Gastrocnemius medialis (tissue), 4 donors: ENCODE measurements at regions not wholly inside any gene's neighbourhood (a gene's known extent, or its start where the extent isn't known, plus 50 kb on each side); places are given as distances from the start of the nearest gene placed in this dataset.

Experiments
- POLR2A ChIP-seq, 2 donors: fragments of 450-650 bp; IDR thresholded peaks; one replicate each; pipeline ENCODE4 v1.6.1; 2017; ENCODE audit warnings: antibody characterized with exemption in 2 of 2, mild to moderate bottlenecking in 2 of 2, moderate library complexity in 2 of 2
- TF ChIP-seq, protein P1 (sequence below), 5 experiments: fragments of 450-650 bp in 3 of 5; fragments of 200-600 bp in 2 of 5; sonication (generic) in 2 of 5; IDR thresholded peaks in 4 of 5; conservative IDR thresholded peaks in 1 of 5; 1 replicate in 4 of 5; 2 replicates in 1 of 5; pipeline ENCODE4 v1.5.1; 2016 to 2019; ENCODE audit warnings: antibody characterized with exemption in 5 of 5, mild to moderate bottlenecking in 3 of 5, moderate library complexity in 3 of 5

DNA sequence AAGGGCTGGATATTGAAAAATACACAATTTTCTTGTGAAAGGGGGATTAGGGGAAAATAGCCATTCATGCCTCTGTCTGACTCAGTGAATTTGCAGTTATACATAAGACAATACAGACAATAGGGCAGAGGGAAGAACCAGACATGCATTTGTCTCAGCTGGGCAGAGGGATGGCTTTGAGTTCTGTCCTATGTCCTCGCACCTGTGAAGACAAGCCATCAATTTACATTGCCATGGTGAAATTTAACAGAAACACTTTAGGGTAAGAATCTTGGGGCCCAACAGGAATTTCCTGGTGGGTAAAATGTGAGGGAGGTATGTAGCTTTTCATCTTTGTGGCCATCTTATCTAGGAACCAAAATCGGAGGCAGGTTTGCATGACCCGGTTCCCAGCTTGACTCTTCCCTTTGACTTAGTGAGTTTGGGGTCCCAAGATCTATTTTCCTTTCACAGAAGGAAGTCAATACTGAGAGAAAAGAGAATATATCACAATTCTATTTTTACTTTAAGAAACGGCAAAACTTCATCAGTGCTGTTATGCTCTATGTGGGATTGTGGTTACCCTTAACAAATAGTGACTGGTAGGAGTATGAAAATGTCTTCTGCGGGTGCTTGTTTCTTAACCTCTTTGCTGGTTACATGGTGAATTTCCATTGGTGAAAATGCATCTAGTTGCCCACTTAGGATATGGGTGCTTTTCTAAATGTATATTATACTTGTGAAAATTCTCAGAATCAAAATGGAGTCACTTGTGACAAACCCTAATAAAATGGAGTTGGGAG, 221.8 kb downstream of the SPP2 start:
- TF ChIP-seq, protein P1, sequence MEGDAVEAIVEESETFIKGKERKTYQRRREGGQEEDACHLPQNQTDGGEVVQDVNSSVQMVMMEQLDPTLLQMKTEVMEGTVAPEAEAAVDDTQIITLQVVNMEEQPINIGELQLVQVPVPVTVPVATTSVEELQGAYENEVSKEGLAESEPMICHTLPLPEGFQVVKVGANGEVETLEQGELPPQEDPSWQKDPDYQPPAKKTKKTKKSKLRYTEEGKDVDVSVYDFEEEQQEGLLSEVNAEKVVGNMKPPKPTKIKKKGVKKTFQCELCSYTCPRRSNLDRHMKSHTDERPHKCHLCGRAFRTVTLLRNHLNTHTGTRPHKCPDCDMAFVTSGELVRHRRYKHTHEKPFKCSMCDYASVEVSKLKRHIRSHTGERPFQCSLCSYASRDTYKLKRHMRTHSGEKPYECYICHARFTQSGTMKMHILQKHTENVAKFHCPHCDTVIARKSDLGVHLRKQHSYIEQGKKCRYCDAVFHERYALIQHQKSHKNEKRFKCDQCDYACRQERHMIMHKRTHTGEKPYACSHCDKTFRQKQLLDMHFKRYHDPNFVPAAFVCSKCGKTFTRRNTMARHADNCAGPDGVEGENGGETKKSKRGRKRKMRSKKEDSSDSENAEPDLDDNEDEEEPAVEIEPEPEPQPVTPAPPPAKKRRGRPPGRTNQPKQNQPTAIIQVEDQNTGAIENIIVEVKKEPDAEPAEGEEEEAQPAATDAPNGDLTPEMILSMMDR (IDR thresholded peaks at IDR 0.05 in 4 of 5, conservative IDR thresholded peaks at IDR 0.05 in 1 of 5) = no peak
- no peak for TF ChIP-seq POLR2A (IDR thresholded peaks at IDR 0.05)
